ENCODE measurements at regions not wholly inside any gene's neighbourhood (a gene's known extent, or its start where the extent isn't known, plus 50 kb on each side); places are given as distances from the start of the nearest gene placed in this dataset.

GRCh38 chr7:41030673-41031072 lies 672.2 kb downstream of the INHBA start:
- no peak for TF ChIP-seq CTCF (conservative IDR thresholded peaks at IDR 0.05; ENCODE audit: low read length)
- no peak for TF ChIP-seq EZH2phosphoT487 (IDR thresholded peaks at IDR 0.05; ENCODE audit: borderline replicate concordance, low read depth, low read length)
